Type B pancreatic cell (in vitro differentiated cells): ENCODE measurements at regions not wholly inside any gene's neighbourhood (a gene's known extent, or its start where the extent isn't known, plus 50 kb on each side); places are given as distances from the start of the nearest gene placed in this dataset.
"Not testable (repeated sequence)": the region's sequence is repeated elsewhere in the genome, so short reads cannot be mapped to it uniquely, and the experiment has no call there.

Experiments
- DNase-seq: peaks from one replicate; pipeline ENCODE4 v3.0.0; 2021; ENCODE audit warnings: mixed read lengths; ENCODE audit not compliant: unreplicated experiment; ENCODE audit errors: extremely low spot score
- H3K27ac Mint-ChIP-seq: 2 replicates; pipeline ENCODE4 v1.8.0; 2021; ENCODE audit warnings: mild to moderate bottlenecking, mixed read lengths
- H3K27me3 Mint-ChIP-seq: 2 replicates; pipeline ENCODE4 v1.8.0; 2021; ENCODE audit warnings: mixed read lengths
- H3K36me3 Mint-ChIP-seq: 2 replicates; pipeline ENCODE4 v1.8.0; 2021; ENCODE audit warnings: mixed read lengths
- H3K4me1 Mint-ChIP-seq: one replicate; pipeline ENCODE4 v1.8.0; 2021; ENCODE audit warnings: mixed read lengths; ENCODE audit not compliant: unreplicated experiment
- H3K4me3 Mint-ChIP-seq: 2 replicates; pipeline ENCODE4 v1.8.0; 2021; ENCODE audit warnings: mild to moderate bottlenecking, mixed read lengths
- H3K9me3 Mint-ChIP-seq: 2 replicates; pipeline ENCODE4 v1.8.0; 2021; ENCODE audit warnings: mixed read lengths
- CTCF ChIP-seq: fragments of 200-600 bp; sonication (generic); conservative IDR thresholded peaks from 2 replicates; pipeline ENCODE4 v1.5.0; 2021; ENCODE audit warnings: antibody characterized with exemption, mild to moderate bottlenecking

- H3K36me3 Mint-ChIP-seq = peaks cover 31% of the 10 kb centered on the region
- DNase-seq, H3K27me3 Mint-ChIP-seq, H3K4me1 Mint-ChIP-seq, H3K27ac Mint-ChIP-seq, H3K4me3 Mint-ChIP-seq, H3K9me3 Mint-ChIP-seq: not testable (repeated sequence)
Observed at GRCh38 chr10:95137990-95138625, 55.9 kb upstream of the ACSM6 start.

GRCh38 chr10:95134490-95134889 lies 59.5 kb upstream of the ACSM6 start:
- Mint-ChIP-seq H3K27ac (no peak overlapping the region), H3K36me3 (peaks cover 16% of the 10 kb centered on the region), H3K4me1 (no peaks in the 10 kb centered on the region), H3K4me3 (no peak overlapping the region), H3K27me3 (no peaks in the 10 kb centered on the region), H3K9me3 (peaks cover 3% of the 10 kb centered on the region)
- no peak for DNase-seq
- TF ChIP-seq CTCF = no peak

GRCh38 chr10:95133997-95134396 lies 60.0 kb upstream of the ACSM6 start:
- no peaks in the 10 kb centered on the region for H3K27me3 Mint-ChIP-seq
- no peak for TF ChIP-seq CTCF
- DNase-seq = no peak
- no peak overlapping the region for H3K27ac Mint-ChIP-seq
- H3K36me3 Mint-ChIP-seq = peaks cover 19% of the 10 kb centered on the region
- H3K4me1 Mint-ChIP-seq = no peaks in the 10 kb centered on the region
- no peak overlapping the region for H3K4me3 Mint-ChIP-seq
- H3K9me3 Mint-ChIP-seq = peaks cover 8% of the 10 kb centered on the region

GRCh38 chr10:95133016-95133752 lies 60.9 kb upstream of the ACSM6 start:
- H3K27ac Mint-ChIP-seq = no peak overlapping the region
- peaks cover 15% of the 10 kb centered on the region for H3K36me3 Mint-ChIP-seq
- DNase-seq = no peak
- no peak overlapping the region for H3K4me3 Mint-ChIP-seq
- no peaks in the 10 kb centered on the region for H3K4me1 Mint-ChIP-seq
- H3K9me3 Mint-ChIP-seq = peaks cover 8% of the 10 kb centered on the region
- H3K27me3 Mint-ChIP-seq = no peaks in the 10 kb centered on the region
- TF ChIP-seq CTCF = peak; percentile 84

GRCh38 chr10:95130429-95130828 lies 61.1 kb upstream of the CYP2C8 start:
- not testable (repeated sequence) for H3K27ac Mint-ChIP-seq, H3K4me3 Mint-ChIP-seq, DNase-seq, H3K27me3 Mint-ChIP-seq, H3K4me1 Mint-ChIP-seq, H3K9me3 Mint-ChIP-seq
- peaks cover 15% of the 10 kb centered on the region for H3K36me3 Mint-ChIP-seq

GRCh38 chr10:95125582-95125981 lies 56.3 kb upstream of the CYP2C8 start:
- TF ChIP-seq CTCF = no peak
- H3K4me3 Mint-ChIP-seq = no peak overlapping the region
- peaks cover 6% of the 10 kb centered on the region for H3K36me3 Mint-ChIP-seq
- H3K4me1 Mint-ChIP-seq = no peaks in the 10 kb centered on the region
- no peak overlapping the region for H3K27ac Mint-ChIP-seq
- DNase-seq = no peak
- H3K27me3 Mint-ChIP-seq = no peaks in the 10 kb centered on the region
- peaks cover 10% of the 10 kb centered on the region for H3K9me3 Mint-ChIP-seq
